ENCODE measurements at regions not wholly inside any gene's neighbourhood (a gene's known extent, or its start where the extent isn't known, plus 50 kb on each side); places are given as distances from the start of the nearest gene placed in this dataset.

DNA sequence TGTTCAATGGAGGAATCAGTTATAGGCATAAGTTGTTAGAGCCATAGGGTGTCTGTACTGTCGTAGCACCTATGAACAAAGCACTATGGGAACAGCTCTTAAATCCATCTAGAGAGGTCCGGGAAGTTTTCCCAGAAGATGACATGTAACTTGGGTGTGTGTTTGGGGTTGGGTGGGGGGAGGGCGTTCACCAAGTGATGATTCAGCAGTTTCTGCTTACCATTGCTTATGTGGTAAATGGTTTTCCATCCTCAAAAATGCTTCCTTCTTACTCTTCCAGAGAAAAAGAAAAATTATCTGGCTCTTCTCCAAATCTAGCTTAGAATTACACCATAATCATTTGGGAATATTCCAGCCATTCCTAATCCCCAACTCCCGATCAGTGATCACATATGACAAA is 361.1 kb upstream of the ZNF521 start:
- no peak for DNase-seq

DNA sequence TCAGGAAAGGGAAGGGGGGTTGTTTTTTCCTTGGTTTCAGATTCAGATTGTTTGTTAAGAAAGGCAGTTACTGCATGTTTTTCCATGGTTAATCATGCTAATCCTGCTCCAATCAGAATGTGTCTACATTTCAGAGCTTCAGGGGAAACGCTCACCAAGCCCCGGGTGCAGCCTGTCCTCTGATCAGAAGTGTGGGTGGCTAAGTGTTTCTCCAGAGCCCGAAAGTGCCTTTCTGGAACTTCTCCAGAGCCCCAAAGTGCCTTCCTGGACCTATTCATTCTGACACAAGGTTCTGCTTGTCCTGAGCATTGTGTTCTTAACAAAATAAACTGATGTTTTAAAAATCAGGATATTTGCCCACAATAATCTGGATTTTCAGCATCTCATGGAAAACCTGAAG is 359.0 kb upstream of the ZNF521 start:
- DNase-seq, result no peak

DNA sequence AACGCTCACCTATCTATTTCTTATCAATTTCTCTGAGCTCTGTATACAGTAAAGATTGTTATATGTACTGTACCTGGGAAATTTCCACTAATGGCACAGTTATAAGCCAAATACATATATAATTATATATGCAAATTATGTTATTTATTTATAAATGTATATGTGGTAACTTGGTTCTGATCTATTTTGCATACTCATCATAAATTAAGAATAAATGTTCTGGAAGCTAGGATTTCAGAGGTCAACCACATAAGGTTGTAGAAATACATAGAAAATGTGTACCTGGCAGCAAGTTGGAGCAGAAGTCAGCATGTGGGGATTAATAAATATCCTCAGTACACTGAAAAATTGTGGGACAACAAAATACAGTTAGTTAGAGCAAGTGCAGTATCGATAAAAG is 353.7 kb upstream of the ZNF521 start:
- no peak for DNase-seq

DNA sequence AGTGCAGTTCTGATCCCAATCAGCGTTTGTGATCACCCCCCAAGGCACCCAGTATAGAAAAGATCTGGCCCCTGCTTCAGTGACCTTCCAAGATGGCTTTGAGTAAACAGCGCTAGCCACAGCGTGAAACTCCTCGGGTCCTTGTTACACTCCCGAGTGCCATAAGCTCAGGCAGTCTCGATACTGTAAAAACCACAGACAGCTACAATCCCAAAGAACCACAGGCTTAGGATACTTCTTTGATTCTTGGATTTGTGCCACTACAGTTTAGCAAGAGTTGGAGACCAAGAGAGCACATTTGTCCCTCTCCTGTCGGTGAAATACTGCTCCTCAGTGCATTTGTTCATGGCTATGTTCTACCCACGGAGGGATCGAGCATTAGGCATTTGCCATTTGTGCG is 352.5 kb upstream of the ZNF521 start:
- DNase-seq, result no peak

DNA sequence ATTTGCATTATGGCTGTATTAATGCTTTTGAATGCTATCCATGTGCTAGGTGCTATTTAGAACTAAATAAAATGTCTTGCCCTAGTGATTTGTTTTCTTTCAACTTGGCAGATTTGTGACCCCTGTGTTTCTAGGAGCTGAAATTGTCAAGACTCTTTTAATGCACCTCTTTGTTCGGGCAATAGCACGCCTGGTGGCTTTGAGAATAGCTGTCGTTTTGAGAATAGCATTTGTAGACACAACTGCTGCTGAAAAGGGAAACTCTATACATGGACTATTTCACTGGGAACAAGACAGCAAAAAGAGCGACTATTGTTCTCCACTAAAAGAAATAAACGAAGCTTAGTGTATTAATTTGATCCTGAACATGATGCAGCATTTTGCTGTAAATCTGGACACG is 352.1 kb upstream of the ZNF521 start:
- DNase-seq, result no peak

DNA sequence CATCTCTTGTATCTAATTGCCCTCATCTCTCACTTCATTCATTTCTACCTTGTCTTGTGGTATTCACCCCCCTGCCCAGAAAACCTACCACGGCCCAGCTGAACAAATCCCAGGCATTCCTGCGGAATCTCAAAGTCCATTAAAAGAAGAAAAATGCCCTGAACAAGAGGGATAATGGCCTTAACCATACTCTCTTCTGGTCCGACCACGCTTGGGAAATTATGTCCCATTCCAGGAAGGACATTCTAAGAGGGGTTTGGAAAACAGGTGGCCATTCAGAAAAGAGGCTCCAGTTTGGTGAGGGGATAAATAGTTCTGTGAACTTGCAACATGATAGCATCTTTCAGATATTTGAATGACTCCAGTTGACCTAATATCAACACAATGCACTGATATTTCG is 349.9 kb upstream of the ZNF521 start:
- DNase-seq, result no peak

DNA sequence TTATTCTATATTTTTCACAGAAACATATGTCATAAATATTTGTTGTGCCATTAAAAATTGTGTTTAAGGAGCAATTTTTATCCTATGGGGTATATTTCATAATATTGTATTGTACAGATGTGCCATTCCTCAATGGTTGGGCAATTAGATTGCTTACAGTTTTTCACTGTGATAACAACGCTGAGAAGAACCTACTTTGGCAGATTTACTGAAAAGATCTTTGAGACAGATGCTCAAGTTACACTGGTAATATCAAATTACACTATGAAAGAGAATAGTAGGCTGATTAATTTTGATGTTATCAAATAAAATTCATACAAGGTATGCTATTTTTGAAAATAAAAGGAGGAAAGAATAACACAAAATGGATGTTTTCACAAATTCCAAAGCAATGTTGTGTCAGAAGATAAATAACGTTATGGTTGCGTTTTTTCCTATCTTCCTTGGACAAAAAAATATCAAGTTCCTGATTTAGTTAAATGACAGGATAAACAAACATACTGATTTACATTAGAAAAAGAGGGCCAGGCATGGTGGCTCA is 335.1 kb upstream of the ZNF521 start:
- DNase-seq, result no peak

DNA sequence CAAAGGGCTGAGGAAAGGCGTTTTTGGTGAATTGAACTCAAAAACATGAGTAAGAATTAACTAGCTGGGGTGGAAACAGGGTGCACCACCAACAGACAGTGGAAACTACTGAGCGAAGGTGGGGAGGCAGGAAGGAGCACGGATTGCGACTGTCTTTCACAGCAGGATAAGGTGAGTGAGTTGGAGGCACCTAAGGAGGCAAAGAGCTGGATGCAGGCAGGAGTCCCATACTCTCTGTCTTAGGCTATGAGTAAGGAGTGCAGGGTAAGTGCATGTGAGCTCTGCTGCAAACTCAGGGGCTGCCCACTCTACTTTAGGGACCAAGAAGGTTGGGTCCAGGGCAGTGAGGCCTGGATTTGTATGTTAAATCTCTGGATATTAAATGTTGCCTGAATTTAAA is 333.1 kb upstream of the ZNF521 start:
- no peak for DNase-seq

DNA sequence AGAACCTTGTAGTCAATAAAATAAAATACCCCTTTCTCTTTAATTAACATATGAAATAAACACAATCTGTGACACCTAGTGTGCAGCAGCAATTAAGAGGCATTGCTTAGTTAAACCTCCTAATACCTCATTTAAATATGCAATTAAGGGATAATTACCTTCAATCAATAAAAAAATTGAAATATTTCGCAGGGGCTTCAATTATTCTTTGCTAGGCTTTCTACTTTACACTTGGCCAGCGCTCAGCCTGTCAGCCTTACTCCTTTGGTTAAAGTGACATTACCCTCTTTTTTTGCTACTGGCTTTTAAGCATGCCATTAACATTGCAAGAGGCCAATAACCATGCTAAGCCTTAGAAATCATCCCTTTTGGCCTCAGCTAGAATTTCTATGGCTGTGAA is 327.5 kb upstream of the ZNF521 start:
- DNase-seq, result no peak

DNA sequence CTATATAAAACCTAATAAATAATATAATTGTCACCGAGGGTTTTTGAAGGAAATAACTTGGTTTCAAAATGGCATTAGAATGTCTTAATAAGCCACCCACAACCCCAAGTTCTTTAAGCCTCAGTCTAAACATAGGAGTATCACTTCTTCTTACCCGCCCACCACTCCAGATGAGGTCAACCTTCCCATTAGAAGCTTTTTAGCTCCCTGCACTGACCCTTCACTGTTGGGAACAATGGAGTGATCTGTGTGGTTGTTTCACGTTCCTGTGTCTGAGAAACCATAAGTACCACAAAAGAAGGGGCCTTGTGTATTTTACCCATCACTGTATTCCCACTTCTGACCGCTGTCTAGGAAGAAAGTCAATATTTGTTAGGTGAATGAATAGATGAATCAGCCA is 326.3 kb upstream of the ZNF521 start:
- DNase-seq, result peak; percentile 57 to 77

DNA sequence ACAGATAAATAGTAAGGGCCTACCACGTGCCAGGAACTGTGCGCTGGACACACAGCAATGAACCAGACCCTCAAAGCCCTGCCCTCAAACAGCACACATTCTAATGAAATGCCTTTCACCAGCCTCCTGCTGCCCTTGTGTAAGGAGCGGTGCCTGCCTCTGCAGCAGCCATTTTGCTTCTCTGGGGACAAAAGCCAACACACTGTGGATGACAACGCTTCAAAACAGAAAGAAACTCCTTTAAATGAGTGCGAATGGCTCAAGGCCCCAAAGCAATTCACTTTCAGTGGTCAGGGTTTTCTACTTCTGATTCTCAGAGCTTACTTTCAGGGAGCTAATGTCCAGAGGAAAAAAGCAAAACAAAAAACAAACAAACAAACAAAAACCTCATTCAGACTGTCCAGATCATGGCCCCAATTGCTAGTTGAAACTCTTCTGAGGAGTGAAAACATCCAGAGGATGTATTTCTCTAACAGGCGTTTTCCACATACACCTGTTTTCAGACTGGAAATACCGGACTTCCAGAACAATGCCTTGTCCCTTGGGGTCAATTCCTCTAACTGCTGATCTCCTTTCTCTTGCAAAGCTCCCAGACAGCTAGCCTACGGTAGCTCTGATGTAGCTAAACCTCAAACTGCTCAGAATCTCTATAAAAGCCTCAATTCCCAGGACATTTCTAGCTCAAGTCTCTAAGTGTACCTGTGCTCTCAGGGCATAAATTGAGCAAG is 323.3 kb upstream of the ZNF521 start:
- no peak for DNase-seq

DNA sequence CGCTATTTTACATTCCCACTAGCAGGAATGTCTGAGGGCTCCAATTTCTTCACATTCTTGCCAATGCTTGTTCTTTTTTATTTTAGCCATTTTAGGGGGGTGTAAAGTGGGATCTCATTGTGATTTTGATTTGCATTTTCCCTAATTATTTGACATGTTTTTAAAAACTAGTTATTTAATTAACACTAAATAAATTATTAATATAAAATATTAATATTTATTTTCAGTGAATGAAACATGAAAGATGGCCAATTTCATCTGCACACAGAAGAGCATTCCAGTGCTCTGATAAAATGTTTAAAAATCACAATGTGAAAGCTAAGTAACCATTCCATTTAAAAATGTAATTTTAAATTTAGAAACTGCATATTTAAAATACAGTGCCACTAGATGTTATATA is 322.2 kb upstream of the ZNF521 start:
- no peak for DNase-seq

DNA sequence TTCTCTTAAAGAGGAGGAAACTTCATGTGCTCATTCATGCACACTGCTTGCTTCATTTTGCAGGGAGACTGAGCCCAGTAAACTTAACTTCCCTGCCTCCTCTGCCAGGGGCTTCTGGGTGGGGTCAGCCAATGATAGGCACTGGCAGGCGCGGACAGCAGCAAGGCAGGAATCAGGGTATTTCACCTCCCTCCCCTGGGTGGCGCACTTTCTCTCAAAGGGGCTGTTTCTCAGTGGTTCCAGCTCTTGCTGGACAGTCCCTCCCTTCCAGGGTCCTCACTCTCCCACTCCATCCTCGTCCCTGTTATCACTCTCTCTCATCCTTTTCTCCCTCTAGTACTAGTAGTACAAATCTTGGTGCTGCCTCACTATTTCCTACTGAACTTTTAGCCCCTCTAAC is 320.5 kb upstream of the ZNF521 start:
- no peak for DNase-seq

DNA sequence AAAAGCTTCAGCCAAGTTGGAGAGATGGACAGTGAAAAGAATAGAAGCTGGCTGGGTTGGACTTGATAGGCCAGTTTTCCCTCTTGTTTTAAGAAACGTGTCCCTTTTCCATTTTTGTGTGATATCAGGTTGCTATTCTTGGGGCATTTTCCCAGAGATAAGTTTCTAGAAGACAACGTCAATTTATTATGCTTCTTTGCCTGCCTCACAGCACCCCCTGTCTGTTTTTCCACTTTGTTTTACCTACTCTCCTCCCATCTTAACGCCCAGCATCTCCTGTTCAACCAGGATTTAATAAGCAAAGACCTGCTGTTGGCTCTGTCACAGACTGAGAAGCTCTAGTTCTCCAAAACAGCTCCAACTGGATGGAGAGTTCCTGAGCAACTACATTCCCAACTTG is 317.8 kb upstream of the ZNF521 start:
- DNase-seq, result no peak

DNA sequence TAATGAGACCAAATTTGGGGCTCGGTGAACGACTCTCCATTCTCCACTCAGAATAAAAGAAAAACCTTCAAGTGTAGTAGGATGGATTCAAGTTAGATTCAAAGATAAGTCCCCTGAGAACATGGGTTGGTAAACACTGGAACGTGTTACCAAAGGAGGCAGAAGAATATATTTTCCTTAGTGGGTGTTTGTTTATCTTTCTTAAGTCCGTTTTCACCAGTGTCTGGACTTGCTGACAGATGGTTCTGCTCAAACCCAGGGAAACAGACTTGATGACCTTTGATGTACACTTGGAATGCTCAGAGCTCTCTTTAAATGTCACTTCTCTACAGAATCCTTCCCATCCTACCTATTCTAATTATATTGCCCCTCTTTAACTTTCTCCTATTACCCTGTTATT is 310.3 kb upstream of the ZNF521 start:
- DNase-seq, result no peak

DNA sequence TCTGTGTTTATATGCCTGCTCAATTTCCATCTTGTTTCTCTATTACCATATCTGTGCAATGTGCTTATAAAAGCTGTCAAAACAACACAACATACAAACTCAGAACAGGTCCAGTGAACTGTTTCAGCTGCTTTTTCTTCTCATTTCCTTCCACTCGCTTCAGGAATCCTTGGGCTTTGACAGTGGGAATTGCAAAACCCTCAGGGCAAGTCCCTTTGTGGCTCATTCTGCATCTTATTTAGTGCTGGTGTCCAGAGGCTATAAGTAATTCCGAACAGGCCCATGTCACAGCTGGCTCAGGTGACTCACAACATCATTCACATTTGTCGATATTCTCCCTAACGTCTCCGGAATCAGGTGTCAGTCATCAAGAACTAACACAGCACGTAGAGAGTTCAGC is 309.9 kb upstream of the ZNF521 start:
- no peak for DNase-seq

DNA sequence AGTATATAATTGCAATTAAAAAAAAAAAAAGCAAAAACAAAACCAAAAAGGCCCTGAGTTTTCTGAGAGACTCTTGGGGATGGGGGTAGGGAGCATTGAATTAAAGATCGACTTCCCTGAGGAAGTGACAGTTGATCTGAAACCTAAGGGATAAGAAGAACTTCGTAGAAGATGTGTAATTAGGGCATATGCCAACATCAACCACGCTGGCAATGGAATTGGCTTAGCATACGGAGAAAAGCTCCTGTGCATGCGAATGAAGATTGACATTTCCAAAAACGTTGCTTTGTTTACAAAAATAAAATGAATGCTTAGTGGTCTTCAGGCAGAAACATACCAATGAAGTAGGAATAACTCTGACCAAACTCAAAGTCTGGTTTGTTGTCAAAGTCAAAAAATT is 307.6 kb upstream of the ZNF521 start:
- DNase-seq, result no peak

DNA sequence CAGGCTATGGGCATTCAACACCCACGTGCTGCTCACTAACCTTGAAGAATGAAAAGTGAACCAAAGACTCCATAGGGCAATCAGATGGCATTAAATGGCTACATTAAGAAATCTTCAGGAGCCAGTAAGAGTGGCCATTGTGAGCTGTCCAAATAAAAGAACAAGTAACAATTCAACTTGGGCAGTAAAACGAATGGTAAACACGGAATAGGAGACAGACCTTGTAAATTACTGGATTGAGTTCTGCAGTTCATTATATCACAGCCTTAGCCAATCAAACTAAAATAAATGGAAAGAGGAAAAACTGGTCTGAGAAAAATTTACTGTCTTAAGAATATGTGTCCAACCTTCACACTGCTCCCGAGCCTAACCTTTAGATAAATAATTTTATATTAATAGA is 306.5 kb upstream of the ZNF521 start:
- DNase-seq, result no peak

DNA sequence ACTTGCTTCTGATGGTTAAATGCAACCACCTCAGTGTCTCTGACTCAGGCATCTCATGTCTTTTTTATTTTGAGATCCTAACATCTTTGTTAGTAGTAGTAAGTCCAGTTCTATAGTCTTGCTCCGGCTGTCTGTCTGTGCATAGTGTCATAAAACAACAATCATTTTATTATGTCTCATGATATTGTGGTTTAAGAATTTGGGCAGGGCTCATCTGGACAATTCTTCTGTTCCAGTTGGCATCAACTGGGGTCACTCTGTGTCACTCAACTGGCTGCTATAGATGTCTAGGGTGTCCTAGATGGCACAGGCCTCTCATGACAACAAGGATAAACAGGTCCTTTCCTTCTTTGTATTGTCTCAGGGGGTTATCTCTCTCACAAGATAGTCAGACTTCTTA is 299.6 kb upstream of the ZNF521 start:
- no peak for DNase-seq

DNA sequence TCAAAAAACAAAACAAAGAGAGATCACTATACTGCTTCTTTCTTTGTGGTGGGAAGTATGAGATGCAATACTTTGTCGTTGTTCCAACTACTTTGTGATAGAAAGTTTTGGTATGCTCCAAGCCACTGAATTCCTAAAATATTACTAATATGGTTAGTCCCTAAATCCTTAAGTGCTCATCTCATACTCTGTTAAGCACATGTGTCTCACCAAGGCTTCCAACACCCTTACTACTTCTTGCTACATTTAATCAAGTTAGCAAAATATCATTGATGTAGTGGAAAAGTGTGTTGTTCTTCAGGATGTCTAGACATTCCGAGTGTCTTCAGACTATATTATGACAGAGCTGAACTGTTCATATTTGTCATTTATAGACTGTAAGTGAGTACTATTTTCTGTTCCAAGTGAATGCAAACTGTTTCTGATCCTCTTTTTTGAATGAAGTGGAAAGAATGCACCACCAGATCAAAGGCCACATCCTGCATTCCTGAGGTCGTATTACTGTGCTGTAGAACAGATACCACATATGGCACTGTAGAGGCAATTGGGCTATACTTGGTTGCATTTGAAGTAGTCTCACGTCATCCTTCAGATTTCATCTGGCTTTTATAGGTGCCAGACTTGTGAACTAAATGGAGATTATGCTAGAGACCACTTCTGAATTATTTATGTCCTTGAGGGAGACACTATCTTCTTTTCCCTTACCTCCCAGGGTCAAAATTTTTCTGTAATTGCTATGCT is 298.4 kb upstream of the ZNF521 start:
- no peak for DNase-seq

DNA sequence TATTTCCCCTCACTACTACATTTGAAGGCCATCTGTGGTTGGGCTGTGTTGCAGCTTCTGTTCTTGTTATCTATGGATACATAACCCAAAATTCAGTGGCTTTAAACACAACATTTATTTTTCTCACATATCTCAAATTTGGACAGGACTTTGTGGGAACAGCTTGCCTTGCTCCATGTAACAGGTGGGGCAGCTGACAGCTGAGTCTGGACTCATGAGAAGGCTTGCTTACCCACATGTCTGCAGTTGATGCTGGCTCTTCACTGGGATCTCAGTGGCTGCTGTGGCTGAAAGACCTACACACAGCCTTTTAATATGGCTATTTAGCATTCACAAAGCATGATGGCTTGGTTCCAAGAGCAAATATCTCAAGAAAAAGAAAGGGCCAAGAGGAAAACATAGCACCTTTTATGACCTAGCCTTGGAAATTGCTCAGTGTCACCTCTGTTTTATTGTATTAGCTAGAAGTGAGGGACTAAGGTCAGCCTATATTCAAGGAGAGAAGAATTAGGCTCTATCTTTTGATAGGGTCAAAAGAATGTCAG is 296.8 kb upstream of the ZNF521 start:
- no peak for DNase-seq

DNA sequence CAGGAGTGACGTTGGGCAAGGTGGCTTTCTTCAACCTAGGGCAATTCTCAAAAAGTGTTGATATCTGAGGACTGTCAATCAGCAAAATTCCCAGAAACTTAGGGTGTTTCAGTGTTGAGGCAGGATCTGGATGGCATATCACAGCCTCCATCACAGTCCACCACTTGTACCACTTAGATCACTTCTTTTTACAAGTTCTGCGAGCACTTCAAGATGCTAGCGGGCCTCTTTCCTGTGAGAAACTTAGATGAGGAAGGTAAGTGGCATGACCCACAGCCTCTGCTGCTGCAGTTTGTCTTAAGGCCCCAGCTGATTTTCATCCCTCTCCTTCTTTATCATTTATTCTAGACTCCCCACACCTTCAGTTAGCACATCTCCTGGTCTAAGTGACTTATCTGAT is 295.4 kb upstream of the ZNF521 start:
- no peak for DNase-seq

DNA sequence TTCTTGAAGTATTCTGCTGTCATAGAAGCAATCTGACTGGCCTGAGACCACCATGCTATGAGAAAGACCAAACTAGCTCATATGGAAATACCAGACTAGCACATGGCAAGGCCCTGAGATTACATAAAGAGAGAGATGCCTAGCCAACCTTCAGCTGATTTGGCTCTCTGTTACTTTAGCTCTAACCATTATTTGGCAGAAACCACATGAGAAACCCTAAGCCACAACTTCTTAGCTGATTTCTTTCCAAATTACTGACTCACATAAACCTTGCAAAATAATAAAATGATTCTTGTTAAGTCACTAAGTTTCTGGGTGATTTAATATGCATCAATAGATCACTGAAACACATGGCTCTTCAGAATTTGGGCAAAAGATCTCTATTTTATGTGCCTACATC is 295.0 kb upstream of the ZNF521 start:
- no peak for DNase-seq

DNA sequence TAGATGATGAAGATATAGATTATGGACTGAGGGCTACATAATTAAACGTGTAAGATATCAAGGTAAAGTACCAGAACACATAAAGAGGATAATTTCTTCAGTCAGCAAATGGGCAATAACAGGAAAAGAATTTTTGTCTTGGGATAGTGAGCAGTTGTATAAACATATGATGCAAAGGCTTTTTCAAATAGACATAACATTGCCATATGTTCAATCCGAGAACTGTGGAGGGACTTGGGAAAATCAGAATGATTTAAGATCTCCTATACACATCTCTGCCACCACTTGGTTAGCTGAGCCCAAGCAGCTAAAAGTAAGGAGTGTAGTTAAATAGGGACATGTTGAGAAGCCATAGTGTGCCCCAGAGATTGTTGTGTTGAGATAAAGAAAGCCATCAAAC is 287.6 kb upstream of the ZNF521 start:
- DNase-seq, result no peak
